ENCODE measurements at regions not wholly inside any gene's neighbourhood (a gene's known extent, or its start where the extent isn't known, plus 50 kb on each side); places are given as distances from the start of the nearest gene placed in this dataset.

- no peak for TF ChIP-seq CTCF (IDR thresholded peaks at IDR 0.05; ENCODE audit: insufficient read depth, low read length)
- TF ChIP-seq REST (IDR thresholded peaks at IDR 0.05; ENCODE audit: insufficient replicate concordance, low read depth) = no peak
- no peak for TF ChIP-seq GABPA (IDR thresholded peaks at IDR 0.05; ENCODE audit: low read depth)
- TF ChIP-seq POLR2AphosphoS5 (IDR thresholded peaks at IDR 0.05; ENCODE audit: low read depth) = no peak
- no peak for TF ChIP-seq SPI1 (IDR thresholded peaks at IDR 0.05; ENCODE audit: borderline replicate concordance, low read depth)
These were observed 247.0 kb upstream of the TTC29 start for GRCh38 chr4:147192679-147193078.
